ENCODE measurements at regions not wholly inside any gene's neighbourhood (a gene's known extent, or its start where the extent isn't known, plus 50 kb on each side); places are given as distances from the start of the nearest gene placed in this dataset.

DNA sequence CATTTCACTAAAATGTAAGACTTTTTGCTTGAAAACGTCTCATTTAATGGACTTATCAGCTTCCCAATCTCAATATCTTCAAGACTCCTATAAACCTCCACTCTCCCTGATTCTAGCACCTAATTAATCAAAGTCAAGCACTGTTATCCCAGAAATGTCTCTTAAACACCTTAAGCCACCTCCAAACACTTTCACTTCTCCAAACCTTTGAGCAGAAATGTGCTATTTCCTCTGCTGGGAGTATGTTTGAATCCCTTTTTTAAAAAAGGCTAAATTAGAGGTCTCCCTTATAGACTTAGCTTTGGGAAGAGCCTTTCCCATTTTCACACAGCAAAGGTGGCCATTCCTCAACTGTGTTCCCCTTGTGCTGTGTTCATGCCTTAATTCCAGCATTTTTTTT, 146.2 kb upstream of the SYN3 start:
- Mint-ChIP-seq H3K4me3 (no peak overlapping the region), H3K27me3 (ENCODE audit: insufficient read depth) (peaks cover 4% of the 10 kb centered on the region), H3K27ac (no peak overlapping the region), H3K9me3 (peaks cover 10% of the 10 kb centered on the region), H3K36me3 (ENCODE audit: low read depth) (no peaks in the 10 kb centered on the region), H3K4me1 (ENCODE audit: low read depth) (no peaks in the 10 kb centered on the region)
- TF ChIP-seq CTCF (IDR thresholded peaks at IDR 0.05): no peak
- DNase-seq: no peak

- no peak for DNase-seq
- Mint-ChIP-seq H3K27me3 (ENCODE audit: insufficient read depth) (peaks cover 4% of the 10 kb centered on the region), H3K4me1 (ENCODE audit: low read depth) (no peaks in the 10 kb centered on the region), H3K36me3 (ENCODE audit: low read depth) (no peaks in the 10 kb centered on the region), H3K27ac (no peak overlapping the region), H3K9me3 (peaks cover 10% of the 10 kb centered on the region), H3K4me3 (no peak overlapping the region)
- TF ChIP-seq CTCF (IDR thresholded peaks at IDR 0.05): no peak
These were observed 144.3 kb upstream of the SYN3 start for GRCh38 chr22:33202455-33202854.

GRCh38 chr22:33194529-33195077, 136.4 kb upstream of the SYN3 start:
- Mint-ChIP-seq H3K4me3 (no peak overlapping the region), H3K27ac (no peak overlapping the region), H3K9me3 (peaks cover 17% of the 10 kb centered on the region), H3K36me3 (ENCODE audit: low read depth) (no peaks in the 10 kb centered on the region), H3K27me3 (ENCODE audit: insufficient read depth) (no peaks in the 10 kb centered on the region; the same call in 1 of the 2 replicates), H3K4me1 (ENCODE audit: low read depth) (no peaks in the 10 kb centered on the region)
- no peak for DNase-seq
- no peak for TF ChIP-seq CTCF (IDR thresholded peaks at IDR 0.05)

DNA sequence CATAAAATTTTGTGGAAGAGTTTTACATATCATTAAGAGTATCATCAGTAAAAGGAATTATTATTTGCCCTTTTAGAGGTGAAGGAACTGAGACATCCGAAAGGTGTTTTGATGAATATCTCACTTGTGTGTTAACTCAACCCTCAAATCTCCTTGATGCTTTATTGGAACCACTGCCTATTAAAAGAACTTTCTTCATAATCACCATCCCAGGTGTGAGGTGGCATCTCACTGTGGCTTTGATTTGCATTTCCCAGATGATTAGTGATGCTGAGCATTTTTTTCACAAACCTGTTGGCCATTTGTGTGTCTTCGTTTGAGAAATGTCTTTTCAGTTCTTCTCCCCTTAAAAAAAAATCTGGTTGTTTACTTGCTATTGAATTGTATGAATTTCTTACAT, 134.0 kb upstream of the SYN3 start:
- DNase-seq: no peak
- no peaks in the 10 kb centered on the region for H3K36me3 Mint-ChIP-seq (ENCODE audit: low read depth)
- no peak overlapping the region for H3K4me3 Mint-ChIP-seq
- no peak overlapping the region for H3K27ac Mint-ChIP-seq
- H3K4me1 Mint-ChIP-seq (ENCODE audit: low read depth): no peaks in the 10 kb centered on the region
- TF ChIP-seq CTCF (IDR thresholded peaks at IDR 0.05): no peak
- H3K27me3 Mint-ChIP-seq (ENCODE audit: insufficient read depth): peaks cover 1% of the 10 kb centered on the region; the same call in 1 of the 2 replicates
- peaks cover 37% of the 10 kb centered on the region for H3K9me3 Mint-ChIP-seq

- no peaks in the 10 kb centered on the region for H3K4me1 Mint-ChIP-seq (ENCODE audit: low read depth)
- DNase-seq: no peak
- no peaks in the 10 kb centered on the region for H3K36me3 Mint-ChIP-seq (ENCODE audit: low read depth)
- no peak overlapping the region for H3K4me3 Mint-ChIP-seq
- no peak for TF ChIP-seq CTCF (IDR thresholded peaks at IDR 0.05)
- peaks cover 44% of the 10 kb centered on the region for H3K9me3 Mint-ChIP-seq
- H3K27me3 Mint-ChIP-seq (ENCODE audit: insufficient read depth): peaks cover 1% of the 10 kb centered on the region; the same call in 1 of the 2 replicates
- no peak overlapping the region for H3K27ac Mint-ChIP-seq
These were observed 130.1 kb upstream of the SYN3 start for GRCh38 chr22:33188326-33188725.

DNA sequence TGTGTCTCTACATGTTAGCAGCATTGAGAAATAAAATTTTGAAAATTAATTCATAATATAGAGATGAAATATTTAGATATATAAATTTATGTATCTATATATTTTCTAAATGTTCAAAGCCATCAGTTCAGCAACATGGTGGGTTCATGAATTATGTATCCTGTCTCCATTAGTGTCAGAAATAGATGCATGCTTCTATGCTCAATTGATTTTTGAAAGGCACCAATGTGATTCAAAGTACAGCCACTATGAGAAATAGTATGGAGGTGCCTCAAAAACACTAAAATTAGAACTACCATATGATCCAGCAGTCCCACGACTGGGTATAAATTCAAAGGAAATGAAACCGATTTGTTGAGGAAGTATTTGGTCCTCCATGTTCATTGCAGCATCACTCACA, 128.6 kb upstream of the SYN3 start:
- peaks cover 1% of the 10 kb centered on the region; the same call in 1 of the 2 replicates for H3K27me3 Mint-ChIP-seq (ENCODE audit: insufficient read depth)
- H3K9me3 Mint-ChIP-seq: peaks cover 42% of the 10 kb centered on the region
- H3K4me1 Mint-ChIP-seq (ENCODE audit: low read depth): no peaks in the 10 kb centered on the region
- H3K4me3 Mint-ChIP-seq: no peak overlapping the region
- H3K27ac Mint-ChIP-seq: no peak overlapping the region
- no peak for DNase-seq
- no peaks in the 10 kb centered on the region for H3K36me3 Mint-ChIP-seq (ENCODE audit: low read depth)
- no peak for TF ChIP-seq CTCF (IDR thresholded peaks at IDR 0.05)

Data from HFFc6 (cell line).